ENCODE measurements at regions not wholly inside any gene's neighbourhood (a gene's known extent, or its start where the extent isn't known, plus 50 kb on each side); places are given as distances from the start of the nearest gene placed in this dataset.

DNA sequence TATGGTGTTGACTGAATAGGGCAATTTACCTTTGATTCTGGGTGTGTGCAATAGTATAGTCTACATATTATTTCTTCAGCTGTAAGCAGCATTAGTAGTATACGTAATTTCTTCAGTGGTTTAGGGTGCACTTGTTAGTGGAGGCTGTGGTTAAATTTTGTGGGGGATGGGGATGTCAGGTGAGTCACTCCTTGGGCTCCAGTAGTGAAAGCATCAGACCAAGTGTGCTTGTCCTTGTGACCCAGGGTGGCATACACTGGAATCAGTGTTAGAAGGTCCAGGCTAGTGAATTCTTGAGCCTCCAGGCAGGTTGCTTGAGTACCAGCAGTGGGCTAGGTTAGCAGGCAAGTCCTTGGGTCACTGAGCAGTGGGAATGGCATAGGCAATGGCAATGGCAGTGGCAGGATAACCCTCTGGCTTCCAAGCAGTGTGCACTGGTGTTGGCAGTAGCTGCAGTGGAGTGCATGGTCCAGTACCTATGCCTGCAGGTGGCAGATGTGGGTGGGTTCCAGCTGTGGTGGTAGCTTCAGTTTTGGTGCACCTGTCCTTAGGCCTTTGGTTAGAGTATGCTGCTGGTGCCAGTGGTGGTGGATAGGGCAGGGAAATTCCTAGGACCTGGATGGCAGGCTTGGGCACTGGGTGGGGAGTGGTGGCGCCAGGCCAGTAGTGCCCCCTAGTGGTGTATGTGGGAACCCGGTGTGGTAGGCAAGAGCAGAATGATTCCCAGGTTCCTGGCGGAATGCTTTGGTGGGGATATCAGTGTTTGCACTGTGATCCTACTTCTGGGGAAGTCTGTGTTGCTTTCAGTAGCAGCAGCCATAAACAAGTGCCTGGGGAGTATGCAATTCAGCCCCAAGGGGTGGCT, 531.0 kb downstream of the SMARCA1 start:
- TF ChIP-seq, protein P1, sequence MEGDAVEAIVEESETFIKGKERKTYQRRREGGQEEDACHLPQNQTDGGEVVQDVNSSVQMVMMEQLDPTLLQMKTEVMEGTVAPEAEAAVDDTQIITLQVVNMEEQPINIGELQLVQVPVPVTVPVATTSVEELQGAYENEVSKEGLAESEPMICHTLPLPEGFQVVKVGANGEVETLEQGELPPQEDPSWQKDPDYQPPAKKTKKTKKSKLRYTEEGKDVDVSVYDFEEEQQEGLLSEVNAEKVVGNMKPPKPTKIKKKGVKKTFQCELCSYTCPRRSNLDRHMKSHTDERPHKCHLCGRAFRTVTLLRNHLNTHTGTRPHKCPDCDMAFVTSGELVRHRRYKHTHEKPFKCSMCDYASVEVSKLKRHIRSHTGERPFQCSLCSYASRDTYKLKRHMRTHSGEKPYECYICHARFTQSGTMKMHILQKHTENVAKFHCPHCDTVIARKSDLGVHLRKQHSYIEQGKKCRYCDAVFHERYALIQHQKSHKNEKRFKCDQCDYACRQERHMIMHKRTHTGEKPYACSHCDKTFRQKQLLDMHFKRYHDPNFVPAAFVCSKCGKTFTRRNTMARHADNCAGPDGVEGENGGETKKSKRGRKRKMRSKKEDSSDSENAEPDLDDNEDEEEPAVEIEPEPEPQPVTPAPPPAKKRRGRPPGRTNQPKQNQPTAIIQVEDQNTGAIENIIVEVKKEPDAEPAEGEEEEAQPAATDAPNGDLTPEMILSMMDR (IDR thresholded peaks at IDR 0.05; ENCODE audit: low read length) = no peak
- TF ChIP-seq EZH2 (optimal IDR thresholded peaks at IDR 0.05; ENCODE audit: low read depth, low read length) (no peak), EZH2phosphoT487 (IDR thresholded peaks at IDR 0.05; ENCODE audit: low read length) (no peak)
